Smooth muscle cell (in vitro differentiated cells): ENCODE measurements at regions not wholly inside any gene's neighbourhood (a gene's known extent, or its start where the extent isn't known, plus 50 kb on each side); places are given as distances from the start of the nearest gene placed in this dataset.
"Not testable (repeated sequence)": the region's sequence is repeated elsewhere in the genome, so short reads cannot be mapped to it uniquely, and the experiment has no call there.

ENCODE experiments used
- DNase-seq: peaks from one replicate; lab custom pipeline; 2025; ENCODE audit not compliant: unreplicated experiment; lab: John Stamatoyannopoulos, UW
- H2AFZ ChIP-seq: fragments of 200-600 bp; sonication (generic); 2 replicates; pipeline ENCODE4 v1.6.0; 2016; ENCODE audit warnings: antibody characterized with exemption, low read depth, mild to moderate bottlenecking
- H3F3A ChIP-seq: fragments of 200-600 bp; sonication (generic); 2 replicates; pipeline ENCODE4 v1.6.0; 2017; ENCODE audit warnings: antibody characterized with exemption, low read depth
- H3K27ac ChIP-seq: fragments of 200-600 bp; sonication (generic); 2 replicates; pipeline ENCODE4 v1.5.1; 2016; ENCODE audit warnings: low read depth, mild to moderate bottlenecking
- H3K27me3 ChIP-seq: fragments of 200-600 bp; sonication (generic); 2 replicates; pipeline ENCODE4 v1.6.1; 2016; ENCODE audit warnings: low read depth, mild to moderate bottlenecking
- H3K36me3 ChIP-seq: fragments of 200-600 bp; sonication (generic); 2 replicates; pipeline ENCODE4 v1.5.1; 2016; ENCODE audit warnings: low read depth
- H3K4me1 ChIP-seq: fragments of 200-600 bp; sonication (generic); 2 replicates; pipeline ENCODE4 v1.5.1; 2016; ENCODE audit warnings: low read depth
- H3K4me2 ChIP-seq: fragments of 200-600 bp; sonication (generic); 2 replicates; pipeline ENCODE4 v1.6.0; 2016; ENCODE audit warnings: mild to moderate bottlenecking
- H3K4me3 ChIP-seq: fragments of 200-600 bp; sonication (generic); 2 replicates; pipeline ENCODE4 v1.5.1; 2016; ENCODE audit warnings: mild to moderate bottlenecking
- H3K79me2 ChIP-seq: fragments of 200-600 bp; sonication (generic); 2 replicates; pipeline ENCODE4 v1.6.0; 2016; ENCODE audit warnings: low read depth, mild to moderate bottlenecking
- H3K9ac ChIP-seq: fragments of 200-600 bp; sonication (generic); 2 replicates; pipeline ENCODE4 v1.6.0; 2016; ENCODE audit warnings: low read depth
- H3K9me3 ChIP-seq: fragments of 200-600 bp; sonication (generic); replicated peaks from 2 replicates; pipeline ENCODE4 v1.5.1; 2016; ENCODE audit warnings: low read depth
- H4K20me1 ChIP-seq: fragments of 200-600 bp; sonication (generic); 2 replicates; pipeline ENCODE4 v1.6.0; 2016; ENCODE audit warnings: low read depth
- CTCF ChIP-seq: fragments of 200-600 bp; sonication (generic); IDR thresholded peaks from 2 replicates; pipeline ENCODE4 v1.5.1; 2017; ENCODE audit warnings: borderline replicate concordance, mild to moderate bottlenecking, antibody characterized with exemption; ENCODE audit not compliant: insufficient read depth, poor library complexity, severe bottlenecking
- WGBS: methylation state at CpG from one replicate; pipeline ENCODE4 v1.1.7; 2016; ENCODE audit warnings: low lambda C conversion rate; 5-methylcytosine and 5-hydroxymethylcytosine counted together

GRCh38 chr2:81395746-81396145 is 1091.2 kb upstream of the LRRTM1 start:
- Histone ChIP-seq H3K79me2 (no peaks in the 10 kb centered on the region), H3F3A (no peaks in the 10 kb centered on the region), H3K4me3 (no peak overlapping the region), H3K27ac (no peak overlapping the region), H3K9me3 (no peaks in the 10 kb centered on the region), H4K20me1 (no peaks in the 10 kb centered on the region), H3K4me2 (no peak overlapping the region), H3K27me3 (peaks cover 6% of the 10 kb centered on the region), H3K36me3 (no peaks in the 10 kb centered on the region), H3K9ac (no peak overlapping the region), H3K4me1 (peaks cover 19% of the 10 kb centered on the region), H2AFZ (no peak overlapping the region)
- no peak for TF ChIP-seq CTCF
- no peak for DNase-seq
- 53% methylated on average over 2 of the region's 2 CpGs for WGBS

- no peak overlapping the region for H3K9ac ChIP-seq
- H2AFZ ChIP-seq = no peak overlapping the region
- 86% methylated on average over 3 of the region's 3 CpGs for WGBS
- no peaks in the 10 kb centered on the region for H4K20me1 ChIP-seq
- no peaks in the 10 kb centered on the region for H3K36me3 ChIP-seq
- DNase-seq = no peak
- no peaks in the 10 kb centered on the region for H3K27me3 ChIP-seq
- H3K9me3 ChIP-seq = no peaks in the 10 kb centered on the region
- H3K79me2 ChIP-seq = no peaks in the 10 kb centered on the region
- peak; percentile 12 for TF ChIP-seq CTCF
- H3F3A ChIP-seq = no peaks in the 10 kb centered on the region
- H3K27ac ChIP-seq = no peak overlapping the region
- H3K4me1 ChIP-seq = no peaks in the 10 kb centered on the region
- H3K4me2 ChIP-seq = no peak overlapping the region
- no peak overlapping the region for H3K4me3 ChIP-seq
These were observed 1084.7 kb upstream of the LRRTM1 start for GRCh38 chr2:81389203-81389602.

- Histone ChIP-seq H3K27ac (no peak overlapping the region), H3K4me3 (no peak overlapping the region), H2AFZ (no peak overlapping the region), H3F3A (no peaks in the 10 kb centered on the region), H3K36me3 (no peaks in the 10 kb centered on the region), H3K9ac (no peak overlapping the region), H3K79me2 (no peaks in the 10 kb centered on the region), H4K20me1 (no peaks in the 10 kb centered on the region), H3K4me1 (no peaks in the 10 kb centered on the region), H3K9me3 (no peaks in the 10 kb centered on the region), H3K27me3 (no peaks in the 10 kb centered on the region), H3K4me2 (no peak overlapping the region)
- TF ChIP-seq CTCF = no peak
- no peak for DNase-seq
These were observed 1059.2 kb upstream of the LRRTM1 start for GRCh38 chr2:81363800-81364199.

- H3K4me2 ChIP-seq, DNase-seq: not testable (repeated sequence)
- 94% methylated on average over 11 of the region's 11 CpGs for WGBS
These were observed 1057.9 kb upstream of the LRRTM1 start for GRCh38 chr2:81362468-81362867.

More at GRCh38 chr2:81362468-81362867, 1057.9 kb upstream of the LRRTM1 start:
- not testable (repeated sequence) for H2AFZ ChIP-seq, H3F3A ChIP-seq, H4K20me1 ChIP-seq, H3K36me3 ChIP-seq, H3K4me3 ChIP-seq, H3K9me3 ChIP-seq, H3K79me2 ChIP-seq, H3K9ac ChIP-seq, H3K27ac ChIP-seq, H3K4me1 ChIP-seq, H3K27me3 ChIP-seq
